ENCODE measurements at regions not wholly inside any gene's neighbourhood (a gene's known extent, or its start where the extent isn't known, plus 50 kb on each side); places are given as distances from the start of the nearest gene placed in this dataset.

GRCh38 chr3:117616227-117616626 is 906.6 kb downstream of the TUSC7 start:
- DNase-seq (ENCODE audit: low read depth) = no peak

GRCh38 chr3:117617906-117618305 is 908.3 kb downstream of the TUSC7 start:
- DNase-seq (ENCODE audit: low read depth) = no peak

GRCh38 chr3:117618462-117618861 is 908.9 kb downstream of the TUSC7 start:
- DNase-seq (ENCODE audit: low read depth) = no peak

DNA sequence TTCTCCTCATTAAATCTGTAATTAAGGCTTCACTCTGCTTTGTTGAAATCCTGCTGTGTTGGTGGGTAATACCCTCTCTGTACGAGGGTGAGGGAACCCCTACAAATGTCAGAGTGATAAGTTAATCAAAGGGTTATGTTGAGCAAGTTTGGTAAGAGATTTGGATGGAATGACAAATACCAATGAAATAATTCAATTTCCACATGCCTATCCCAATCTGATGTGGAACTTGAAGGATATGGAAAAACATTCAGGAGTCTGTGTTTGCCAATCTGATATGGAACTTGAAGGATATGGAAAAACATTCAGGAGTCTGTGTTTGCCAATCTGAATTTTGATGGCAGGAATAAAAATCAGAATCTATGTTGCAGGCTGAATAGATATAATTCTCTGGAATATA is 910.2 kb downstream of the TUSC7 start:
- no peak for DNase-seq (ENCODE audit: low read depth)

GRCh38 chr3:117622171-117622841 is 912.7 kb downstream of the TUSC7 start:
- peak; percentile 69 for DNase-seq (ENCODE audit: low read depth)

DNA sequence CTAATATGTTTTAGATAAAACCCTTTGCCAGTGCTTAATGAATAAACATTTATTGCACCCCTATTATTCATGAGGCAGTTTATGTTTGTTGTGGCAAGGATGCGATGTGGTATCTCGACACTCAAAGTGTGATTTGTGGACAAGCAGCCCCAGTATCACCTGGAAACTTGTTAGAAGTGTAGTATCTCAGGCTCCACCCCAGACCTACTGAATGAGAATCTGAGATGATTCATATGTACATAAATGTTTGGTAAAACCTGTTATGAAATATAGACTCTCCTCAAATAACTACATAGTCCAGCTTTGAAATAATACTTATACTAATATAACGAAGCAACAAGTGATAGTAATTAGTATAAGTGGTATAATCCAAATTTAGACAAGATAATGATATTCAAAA is 914.8 kb downstream of the TUSC7 start:
- DNase-seq (ENCODE audit: low read depth) = no peak

DNA sequence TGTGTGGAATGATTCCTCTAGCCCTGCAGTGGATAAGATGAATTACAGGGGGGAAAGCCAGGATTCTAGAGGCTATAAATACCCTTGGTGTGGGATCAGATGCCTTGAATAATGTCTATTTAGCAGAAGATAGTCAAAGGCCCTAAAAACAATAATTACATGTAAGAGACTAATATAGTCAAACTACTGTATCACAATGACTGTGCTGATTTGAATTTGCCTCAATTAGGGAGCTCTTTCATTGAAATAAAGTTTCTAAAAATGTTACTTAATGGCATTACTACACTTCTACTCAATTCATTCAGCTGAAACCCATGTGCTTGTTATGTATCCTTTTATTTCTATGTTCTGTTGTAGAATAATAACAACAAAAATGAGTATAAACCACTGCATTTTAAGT is 915.6 kb downstream of the TUSC7 start:
- no peak for DNase-seq (ENCODE audit: low read depth)

GRCh38 chr3:117626577-117626976 is 917.0 kb downstream of the TUSC7 start:
- DNase-seq (ENCODE audit: low read depth) = no peak

GRCh38 chr3:117628823-117629291 is 919.3 kb downstream of the TUSC7 start:
- no peak for DNase-seq (ENCODE audit: low read depth)

GRCh38 chr3:117629505-117629904 is 919.9 kb downstream of the TUSC7 start:
- no peak for DNase-seq (ENCODE audit: low read depth)

DNA sequence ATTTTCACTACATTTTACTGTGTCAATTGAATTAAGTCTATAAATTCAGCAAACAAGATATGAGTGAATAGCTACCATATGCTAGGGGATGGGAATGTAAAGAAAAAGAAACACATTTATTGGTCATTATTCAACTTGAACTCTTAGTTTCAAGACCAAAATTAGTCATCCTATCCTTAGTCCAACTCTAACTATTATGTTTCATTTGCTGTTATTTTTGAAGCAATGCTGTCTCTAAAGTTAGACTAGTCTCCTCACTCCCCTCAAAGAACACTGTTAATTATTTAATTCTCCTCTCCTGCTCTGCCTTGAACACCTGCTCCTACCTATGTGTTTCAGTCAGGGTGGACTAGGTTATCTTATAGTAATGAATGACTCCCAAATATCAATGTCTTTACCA is 920.9 kb downstream of the TUSC7 start:
- no peak for DNase-seq (ENCODE audit: low read depth)

DNA sequence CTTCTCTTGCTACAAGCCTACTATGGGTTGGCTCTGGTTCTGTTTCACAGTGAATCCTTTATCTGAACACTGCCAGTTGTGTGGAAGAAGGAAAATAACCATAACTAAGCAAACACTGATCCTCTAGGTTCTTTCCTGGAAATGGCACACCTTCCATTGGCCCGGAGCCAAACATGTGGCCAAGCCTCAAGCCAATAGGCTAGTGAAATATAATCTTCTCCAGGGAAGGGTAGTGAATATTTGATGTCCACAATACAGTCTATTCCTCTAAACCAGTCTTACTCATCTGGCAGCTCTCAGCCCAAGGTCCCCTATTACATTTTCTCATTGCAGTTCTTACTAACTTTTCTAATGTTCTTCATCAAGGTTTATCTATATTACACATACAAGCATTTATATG is 921.3 kb downstream of the TUSC7 start:
- DNase-seq (ENCODE audit: low read depth) = no peak

GRCh38 chr3:117631781-117632180 is 922.2 kb downstream of the TUSC7 start:
- DNase-seq (ENCODE audit: low read depth) = no peak

- DNase-seq (ENCODE audit: low read depth) = no peak
These were observed 922.6 kb downstream of the TUSC7 start for GRCh38 chr3:117632191-117632590.

GRCh38 chr3:117633207-117633606 is 923.6 kb downstream of the TUSC7 start:
- DNase-seq (ENCODE audit: low read depth) = no peak

DNA sequence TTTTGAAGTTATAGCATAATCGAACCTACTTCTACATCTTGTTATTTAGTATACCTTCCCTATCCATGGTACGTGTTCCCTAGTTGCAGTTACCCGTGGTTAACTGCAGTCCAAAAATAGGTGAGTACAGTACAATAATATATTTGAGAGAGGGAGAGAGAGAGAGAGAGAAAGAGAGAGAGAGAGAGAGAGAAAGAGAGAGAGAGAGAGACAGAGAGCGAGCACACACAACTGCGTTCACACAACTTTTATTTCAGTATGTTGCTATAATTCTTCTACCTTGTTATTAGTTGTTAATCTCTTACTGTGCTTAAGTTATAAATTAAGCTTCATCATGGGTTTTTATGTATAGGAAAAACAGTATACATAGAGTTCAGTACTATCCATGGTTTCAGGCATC is 928.1 kb downstream of the TUSC7 start:
- no peak for DNase-seq (ENCODE audit: low read depth)

- no peak for DNase-seq (ENCODE audit: low read depth)
These were observed 934.6 kb downstream of the TUSC7 start for GRCh38 chr3:117644203-117644602.

DNA sequence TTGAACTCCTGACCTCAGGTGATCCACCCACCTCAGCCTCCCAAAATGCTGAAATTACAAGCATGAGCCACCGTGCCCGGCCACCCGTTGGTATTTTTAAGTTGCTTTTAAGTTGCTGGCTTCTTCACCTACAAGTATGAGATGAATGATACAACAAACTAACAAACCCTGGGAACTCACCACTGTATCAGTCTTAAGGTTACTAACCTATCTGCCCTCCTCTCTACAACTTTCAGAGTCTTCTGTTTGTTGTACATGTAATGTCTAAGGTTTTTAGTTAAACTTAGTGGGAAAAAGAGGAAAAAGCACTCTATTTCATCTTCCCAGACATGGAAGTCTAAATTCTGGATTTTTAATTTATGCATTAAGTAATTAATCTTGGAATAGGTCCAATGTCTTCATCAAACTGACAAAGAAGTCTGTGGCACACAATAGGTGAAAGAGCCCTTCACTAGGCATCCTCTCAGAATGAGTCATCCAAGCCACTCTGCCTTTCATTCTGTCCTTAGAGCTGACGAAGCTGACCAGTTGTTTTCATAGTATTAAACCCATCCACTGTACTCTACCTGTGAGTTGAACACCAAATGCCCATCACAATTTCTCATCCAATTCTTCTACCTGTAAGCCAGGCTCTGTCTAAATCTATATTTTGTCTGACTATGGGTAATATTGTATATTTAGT is 936.1 kb downstream of the TUSC7 start:
- DNase-seq (ENCODE audit: low read depth) = no peak

DNA sequence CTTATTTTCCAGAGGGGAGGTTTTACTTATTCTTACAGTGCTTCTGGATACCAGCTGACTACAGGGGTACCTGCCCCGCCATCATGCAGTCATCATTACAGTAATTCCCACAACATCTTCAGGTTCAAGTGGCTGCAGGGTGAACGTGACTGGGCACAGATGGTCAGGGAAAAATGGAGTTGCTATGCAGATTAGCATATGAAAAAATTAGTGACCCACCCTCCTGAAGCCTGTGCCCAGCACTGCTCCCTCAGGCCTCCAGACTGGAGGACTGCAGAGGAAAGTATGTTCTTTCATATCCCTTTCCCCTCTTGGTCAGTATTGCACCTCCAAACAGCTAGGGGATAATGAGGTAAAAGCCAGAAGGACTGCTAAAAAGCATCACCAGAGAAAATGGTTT is 937.9 kb downstream of the TUSC7 start:
- no peak for DNase-seq (ENCODE audit: low read depth)

DNA sequence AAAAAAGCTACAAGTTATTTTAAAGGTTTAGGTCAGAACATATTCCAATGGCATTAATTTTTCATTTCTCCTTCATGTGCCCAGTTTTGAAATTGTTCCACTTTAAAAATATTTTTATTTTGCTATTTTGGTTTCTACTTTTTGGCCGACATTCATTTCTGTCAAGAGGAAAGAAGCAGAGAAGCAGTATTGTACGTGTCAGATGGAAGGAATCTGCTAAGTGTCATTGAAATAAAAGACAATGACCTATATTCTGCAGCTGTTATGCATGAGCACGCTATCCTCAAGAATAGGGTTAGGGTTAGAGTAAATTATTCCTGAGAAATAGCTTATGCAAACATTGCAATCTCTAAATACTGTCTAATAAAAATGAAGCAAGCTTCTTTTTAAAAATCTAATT is 941.7 kb downstream of the TUSC7 start:
- no peak for DNase-seq (ENCODE audit: low read depth)

- DNase-seq (ENCODE audit: low read depth) = no peak
These were observed 946.8 kb downstream of the TUSC7 start for GRCh38 chr3:117656391-117656790.

- no peak for DNase-seq (ENCODE audit: low read depth)
These were observed 947.7 kb downstream of the TUSC7 start for GRCh38 chr3:117657278-117657677.

- no peak for DNase-seq (ENCODE audit: low read depth)
These were observed 951.6 kb downstream of the TUSC7 start for GRCh38 chr3:117660941-117661817.

All from GM04504 (cell line).